Kasumi-1 (cell line): ENCODE measurements at regions not wholly inside any gene's neighbourhood (a gene's known extent, or its start where the extent isn't known, plus 50 kb on each side); places are given as distances from the start of the nearest gene placed in this dataset.
"Not testable (repeated sequence)": the region's sequence is repeated elsewhere in the genome, so short reads cannot be mapped to it uniquely, and the experiment has no call there.

Experiments used
- DNase-seq, 2 experiments: peaks; one replicate each; lab custom pipeline; 2025; lab: John Stamatoyannopoulos, UW

GRCh38 chrX:63466690-63467089, 115.6 kb upstream of the SPIN4 start:
- DNase-seq: no peak

GRCh38 chrX:63458981-63459380, 107.8 kb upstream of the SPIN4 start:
- DNase-seq: no peak

GRCh38 chrX:63453571-63453970, 102.4 kb upstream of the SPIN4 start:
- no peak for DNase-seq

DNA sequence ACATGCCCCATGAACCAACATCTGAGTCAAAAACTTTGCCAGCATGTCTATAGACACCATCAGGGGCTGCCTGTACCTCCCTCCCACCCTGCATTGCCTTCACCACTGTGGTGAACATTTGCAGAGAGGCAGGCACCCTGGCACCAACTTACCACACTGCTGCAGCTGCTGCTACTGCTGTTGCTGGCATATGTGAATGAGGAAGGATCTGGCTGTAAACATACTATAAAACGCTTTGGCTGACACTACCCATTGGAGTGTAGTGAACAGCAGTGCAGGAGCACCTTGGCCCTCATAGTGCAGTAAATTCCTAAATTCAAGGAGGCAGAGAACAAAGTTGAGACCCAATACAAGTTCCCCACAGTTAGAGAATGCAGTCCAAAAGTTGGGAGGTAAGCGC, 90.6 kb upstream of the SPIN4 start:
- no peak for DNase-seq

DNA sequence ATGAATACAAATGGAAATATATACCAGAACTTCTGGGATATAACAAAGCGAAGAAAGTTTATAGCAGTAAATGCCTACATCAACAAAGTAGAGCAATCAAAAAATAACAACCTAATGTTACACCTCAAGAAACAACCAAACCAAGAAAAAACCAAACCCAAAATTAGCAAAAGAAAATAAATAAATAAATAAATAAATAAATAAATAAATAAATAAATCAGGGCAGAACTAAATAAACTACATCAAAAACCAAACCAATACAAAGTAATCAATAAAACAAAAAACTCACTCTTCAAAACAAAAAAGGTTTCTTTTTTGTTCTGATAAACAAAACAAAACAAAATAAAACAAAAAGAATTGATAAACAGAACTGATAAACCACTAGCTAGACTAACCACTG, 88.4 kb upstream of the SPIN4 start:
- no peak for DNase-seq

DNA sequence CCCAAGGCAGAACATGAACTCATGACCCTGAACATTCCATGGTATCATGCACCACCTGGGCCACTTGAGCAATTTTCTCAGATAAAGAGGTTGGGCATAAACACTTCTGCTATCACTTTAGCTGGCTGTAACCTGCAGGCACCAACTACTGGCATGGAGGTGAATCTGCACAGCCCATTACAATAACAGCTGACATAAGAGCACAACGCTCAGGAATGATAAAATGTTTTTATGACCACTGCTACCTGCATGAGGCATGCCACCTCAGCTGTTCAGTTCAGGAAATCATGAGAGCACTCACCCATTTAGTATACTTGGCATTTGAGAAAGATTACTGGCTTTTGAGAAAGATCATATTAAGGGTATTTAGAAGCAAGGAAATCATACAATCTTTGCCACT, 85.7 kb upstream of the SPIN4 start:
- DNase-seq: no peak

DNA sequence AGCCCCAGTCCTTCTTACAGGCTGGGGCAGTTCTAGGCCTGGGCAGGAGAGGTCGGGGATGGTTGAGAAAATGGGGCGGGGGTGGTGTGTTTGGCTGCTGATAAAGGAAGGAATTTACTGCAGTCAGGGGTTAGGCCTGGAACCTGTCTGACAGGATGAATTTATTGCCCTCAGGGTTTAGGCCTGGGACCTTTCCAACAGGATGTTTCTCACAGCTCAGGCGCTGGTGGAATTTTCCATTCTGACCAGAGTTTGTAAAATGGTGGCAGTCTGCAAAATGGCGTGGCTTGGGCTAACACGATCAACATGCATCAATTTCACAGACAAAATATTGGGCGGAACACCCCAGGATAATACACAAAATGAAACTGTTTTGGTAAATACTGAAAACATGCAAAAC, 83.5 kb upstream of the SPIN4 start:
- no peak for DNase-seq

DNA sequence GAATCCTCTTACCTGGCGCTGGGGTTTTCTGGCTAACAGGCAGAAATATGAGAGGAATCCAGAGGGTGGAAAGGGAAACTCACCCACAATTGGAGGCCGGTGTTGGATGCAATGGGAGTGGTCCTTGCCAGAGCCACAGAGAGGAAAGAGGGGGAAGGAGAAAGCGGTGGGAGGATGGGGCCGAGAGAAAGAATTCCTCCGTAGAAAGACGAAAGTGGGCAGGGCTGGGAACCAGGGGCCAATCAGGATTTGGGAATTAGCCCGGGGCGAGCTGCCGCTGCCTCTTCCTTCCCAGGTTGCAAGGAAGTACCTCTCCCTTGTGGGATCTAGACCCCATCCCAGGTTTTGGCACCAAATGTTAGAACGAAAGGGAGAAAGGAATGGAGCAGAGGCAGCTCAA, 83.1 kb upstream of the SPIN4 start:
- DNase-seq: no peak

- no peak for DNase-seq
Observed at GRCh38 chrX:63430026-63430425, 78.9 kb upstream of the SPIN4 start.

DNA sequence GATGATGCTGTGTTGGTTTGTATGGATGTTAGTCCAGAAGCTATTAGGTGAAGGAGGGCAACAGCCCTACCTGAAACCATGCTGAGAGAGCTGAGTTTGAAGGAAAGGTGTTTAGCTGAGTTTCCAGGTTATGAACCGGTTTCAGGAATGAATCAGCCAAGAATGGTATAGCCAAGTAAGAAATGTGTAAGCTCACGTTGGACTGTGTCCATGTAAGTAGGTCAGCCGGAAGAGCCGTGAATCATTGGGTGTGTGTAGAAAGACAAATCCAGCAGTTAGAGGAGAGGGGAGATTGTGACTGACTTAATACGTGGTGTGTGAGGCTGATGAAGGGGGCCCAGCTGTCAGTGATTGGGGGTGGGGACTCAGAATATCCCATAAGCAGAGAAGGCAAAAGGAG, 77.2 kb upstream of the SPIN4 start:
- DNase-seq: no peak

DNA sequence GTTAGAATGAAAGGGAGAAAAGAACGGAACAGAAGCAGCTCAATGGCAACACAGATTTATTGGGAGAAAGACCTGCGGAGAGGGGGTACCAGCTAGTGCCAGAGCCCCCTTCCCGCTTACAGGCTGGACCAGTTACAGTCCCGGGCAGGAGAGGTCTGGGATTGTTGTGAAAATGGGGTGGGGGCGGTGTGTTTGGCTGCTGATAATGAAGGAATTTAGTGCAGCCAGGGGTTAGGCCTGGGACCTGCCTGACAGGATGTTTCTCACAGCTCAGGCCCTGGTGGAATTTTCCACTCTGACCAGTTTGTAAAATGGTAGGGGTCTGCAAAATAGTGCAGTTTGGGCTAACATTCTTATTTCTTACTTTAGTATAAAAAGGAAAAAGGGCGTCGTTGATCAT, 75.4 kb upstream of the SPIN4 start:
- no peak for DNase-seq

DNA sequence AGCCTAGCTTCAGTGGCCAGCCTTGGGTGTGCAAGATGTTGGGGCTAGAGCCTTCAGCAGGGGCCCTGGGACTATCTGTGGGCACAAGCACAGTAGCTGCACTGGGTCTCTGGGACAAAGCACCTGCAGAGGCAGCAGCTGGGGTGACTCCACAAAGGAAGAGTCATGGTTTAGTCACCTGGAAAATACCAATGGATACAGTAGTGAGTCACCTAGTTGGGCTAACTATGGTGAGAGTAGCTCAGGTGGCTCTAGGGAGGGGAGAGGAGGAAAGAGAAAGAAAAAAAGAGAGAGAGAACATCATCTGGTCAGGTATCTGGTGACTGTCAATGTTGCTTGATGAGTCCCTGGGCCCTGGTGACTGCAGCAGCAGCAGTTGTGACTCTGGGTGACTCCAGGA, 72.9 kb upstream of the SPIN4 start:
- no peak for DNase-seq

- peak; percentile 2 to 4 for DNase-seq
Observed at GRCh38 chrX:63421411-63421810, 70.3 kb upstream of the SPIN4 start.

DNA sequence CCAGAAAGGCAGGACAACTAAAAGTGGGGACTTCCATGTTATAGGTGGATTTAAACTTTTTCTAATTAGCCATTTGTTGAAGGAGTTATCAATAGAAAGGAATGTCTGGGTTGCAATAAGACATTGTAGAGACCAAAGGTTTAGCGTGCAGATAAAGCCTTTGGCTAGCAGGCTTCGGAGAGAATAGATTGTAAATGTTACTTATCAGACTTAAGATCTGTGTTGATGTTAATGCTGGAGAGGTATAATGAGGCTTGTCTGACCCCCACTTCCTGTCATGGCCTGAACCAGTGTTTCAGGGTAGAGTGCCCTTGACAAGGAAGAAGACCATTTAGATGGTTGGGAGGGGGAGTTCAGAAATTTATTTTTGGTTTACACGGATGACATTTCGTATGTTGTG, 67.1 kb upstream of the SPIN4 start:
- no peak for DNase-seq

- DNase-seq: no peak
Observed at GRCh38 chrX:63417649-63418048, 66.5 kb upstream of the SPIN4 start.

DNA sequence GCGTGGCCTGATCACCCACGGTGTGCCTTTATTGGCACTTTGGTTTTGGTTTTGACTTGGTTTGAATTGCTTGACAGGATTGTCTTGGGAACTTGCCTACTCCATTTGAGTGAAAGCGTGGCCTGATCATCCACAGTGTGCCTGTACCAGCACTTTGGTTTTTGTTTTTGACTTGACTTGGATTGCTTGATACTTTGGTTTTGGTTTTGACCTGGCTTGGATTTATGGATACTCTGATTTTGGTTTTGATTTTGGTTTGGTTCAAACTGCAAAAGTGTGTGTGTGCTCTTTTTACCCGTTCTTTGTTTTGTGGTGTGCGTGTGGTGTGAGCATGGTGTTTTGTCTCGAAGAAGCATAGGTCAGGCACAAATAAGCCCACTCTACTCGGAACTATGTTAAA, 58.8 kb upstream of the SPIN4 start:
- not testable (repeated sequence) for DNase-seq

DNA sequence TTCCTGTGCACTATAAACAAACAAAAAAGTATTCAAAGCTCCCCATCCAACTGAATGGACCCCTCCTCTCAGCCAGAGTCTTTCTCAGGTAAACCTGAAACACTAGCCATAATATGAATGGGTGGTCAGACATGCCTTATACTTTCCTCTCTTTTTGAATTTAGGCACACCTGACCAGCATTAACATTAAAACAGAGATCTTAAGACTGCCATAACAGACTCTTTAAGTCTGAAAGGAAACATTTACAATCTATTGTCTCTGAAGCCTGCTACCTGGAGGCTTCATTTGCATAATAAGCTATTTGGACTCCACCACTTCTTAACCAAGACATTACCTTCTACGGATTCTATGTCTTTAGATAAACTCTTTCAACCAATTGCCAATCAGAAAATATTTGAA, 56.9 kb upstream of the SPIN4 start:
- no peak for DNase-seq

- no peak for DNase-seq
Observed at GRCh38 chrX:63404332-63404731, 53.2 kb upstream of the SPIN4 start.

GRCh38 chrX:63402106-63402505, 51.0 kb upstream of the SPIN4 start:
- DNase-seq: no peak
